NCI-H1930 (cell line): ENCODE measurements at regions not wholly inside any gene's neighbourhood (a gene's known extent, or its start where the extent isn't known, plus 50 kb on each side); places are given as distances from the start of the nearest gene placed in this dataset.
"Not testable (repeated sequence)": the region's sequence is repeated elsewhere in the genome, so short reads cannot be mapped to it uniquely, and the experiment has no call there.

Source experiments
- DNase-seq, 2 experiments: peaks; one replicate each; lab custom pipeline; 2025; lab: John Stamatoyannopoulos, UW

DNA sequence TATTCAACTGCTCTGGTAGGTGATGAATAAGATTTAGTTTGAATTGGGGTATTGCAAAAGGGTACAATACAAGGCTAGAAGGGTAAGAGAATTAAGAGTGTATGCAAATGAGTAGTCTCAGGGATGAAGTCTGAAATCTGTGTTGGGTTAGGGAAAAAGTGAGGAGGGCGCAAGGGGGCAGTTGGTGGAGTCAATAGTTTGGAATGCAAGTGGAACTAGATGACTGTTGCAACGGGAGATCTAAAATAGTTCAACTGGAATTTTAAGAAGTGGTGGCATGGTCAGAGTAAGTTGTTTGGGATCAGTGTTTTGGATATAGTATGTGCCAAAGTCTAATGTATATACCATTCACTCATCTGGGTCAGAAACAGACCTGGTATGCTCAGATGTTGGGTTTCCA, 329.6 kb downstream of the GJA1 start:
- DNase-seq: no peak

- no peak for DNase-seq
Observed at GRCh38 chr6:121767211-121767610, 331.8 kb downstream of the GJA1 start.

- DNase-seq: no peak
Observed at GRCh38 chr6:121770943-121771342, 335.5 kb downstream of the GJA1 start.

- no peak for DNase-seq
Observed at GRCh38 chr6:121771937-121772720, 336.7 kb downstream of the GJA1 start.

- DNase-seq: no peak
Observed at GRCh38 chr6:121776054-121776453, 340.6 kb downstream of the GJA1 start.

- no peak for DNase-seq
Observed at GRCh38 chr6:121780325-121781321, 345.2 kb downstream of the GJA1 start.

DNA sequence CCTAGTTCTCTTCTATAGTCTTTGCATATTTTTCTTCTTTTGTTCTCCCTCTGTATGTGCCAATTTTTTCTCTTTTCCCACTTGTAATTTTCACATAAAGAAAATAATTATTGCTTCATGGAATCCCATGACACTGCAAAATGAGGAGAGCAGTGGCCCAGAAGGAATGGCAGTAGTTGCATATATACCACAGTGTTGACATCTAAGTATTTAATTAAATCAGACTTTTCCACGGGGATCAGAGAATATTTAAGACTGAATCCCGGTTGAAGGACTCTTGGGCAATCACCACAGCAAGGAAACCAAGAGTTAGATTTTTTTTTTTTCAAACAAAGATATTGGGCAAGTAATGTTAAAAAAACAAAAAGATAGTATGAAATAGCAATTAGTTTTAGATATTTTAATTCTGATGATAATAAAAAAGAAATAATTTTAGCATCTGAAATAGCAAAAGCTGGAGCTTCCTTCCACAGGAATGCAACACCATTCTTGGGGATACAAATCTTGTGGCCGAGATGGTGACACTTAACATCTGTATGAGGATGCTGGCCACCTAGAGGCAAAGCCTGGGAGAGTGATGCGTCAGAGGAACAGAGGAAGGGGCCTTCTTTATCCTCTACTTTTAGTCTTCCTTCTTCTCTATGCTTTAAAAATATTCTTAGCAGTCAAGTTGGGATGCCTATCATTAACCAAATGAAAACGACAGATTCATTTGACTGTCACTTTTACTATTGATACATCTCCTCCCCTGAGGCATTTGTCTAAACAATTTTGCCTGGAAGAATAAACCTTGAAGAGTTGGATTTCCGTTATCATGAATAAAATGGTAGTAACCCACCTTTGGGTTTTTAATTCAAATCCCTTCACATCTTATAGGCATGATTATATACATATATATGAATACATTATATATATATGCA, 356.2 kb downstream of the GJA1 start:
- no peak for DNase-seq

GRCh38 chr6:121794630-121795029, 359.2 kb downstream of the GJA1 start:
- DNase-seq: no peak

DNA sequence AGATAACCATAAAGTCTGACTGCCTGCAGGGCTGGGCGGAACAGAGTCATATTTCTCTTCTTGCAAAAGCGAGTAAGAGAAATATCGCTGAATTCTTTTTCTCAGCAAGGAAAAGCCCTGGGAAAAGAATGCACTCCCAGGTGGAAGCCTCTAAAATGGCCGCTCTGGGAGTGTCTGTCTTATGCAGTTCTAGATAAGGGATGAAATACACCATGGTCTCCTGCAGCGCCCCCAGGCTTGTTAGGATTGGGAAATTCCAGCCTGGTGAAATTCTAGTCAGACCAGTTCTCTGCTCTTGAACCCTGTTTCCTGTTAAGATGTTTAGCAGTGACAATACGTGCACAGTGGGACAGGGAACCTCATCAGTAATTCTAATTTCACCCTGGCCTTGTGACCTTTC, 362.2 kb downstream of the GJA1 start:
- not testable (repeated sequence) for DNase-seq

- not testable (repeated sequence) for DNase-seq
Observed at GRCh38 chr6:121798126-121798525, 362.7 kb downstream of the GJA1 start.

GRCh38 chr6:121799574-121799973, 364.1 kb downstream of the GJA1 start:
- DNase-seq: no peak

DNA sequence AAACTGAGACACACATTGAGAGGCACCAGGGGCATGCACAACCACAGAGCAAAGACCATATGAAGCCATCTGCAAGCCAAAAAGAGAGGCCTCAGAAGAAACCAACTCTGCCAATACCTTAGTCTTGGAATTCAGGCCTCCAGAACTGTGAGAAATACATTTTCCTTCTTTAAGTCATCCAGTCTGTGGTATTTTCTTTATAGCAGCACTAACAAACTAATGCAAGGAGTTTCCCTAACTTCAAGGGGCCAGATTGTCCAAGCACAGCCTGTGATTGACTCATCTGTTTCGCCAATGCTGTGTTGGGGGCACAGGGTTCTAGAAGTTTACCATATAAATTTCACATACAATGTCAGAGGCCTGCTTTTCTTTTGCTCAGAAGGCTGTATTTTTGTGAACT, 364.6 kb downstream of the GJA1 start:
- DNase-seq: no peak

GRCh38 chr6:121806116-121806515, 370.7 kb downstream of the GJA1 start:
- no peak for DNase-seq

DNA sequence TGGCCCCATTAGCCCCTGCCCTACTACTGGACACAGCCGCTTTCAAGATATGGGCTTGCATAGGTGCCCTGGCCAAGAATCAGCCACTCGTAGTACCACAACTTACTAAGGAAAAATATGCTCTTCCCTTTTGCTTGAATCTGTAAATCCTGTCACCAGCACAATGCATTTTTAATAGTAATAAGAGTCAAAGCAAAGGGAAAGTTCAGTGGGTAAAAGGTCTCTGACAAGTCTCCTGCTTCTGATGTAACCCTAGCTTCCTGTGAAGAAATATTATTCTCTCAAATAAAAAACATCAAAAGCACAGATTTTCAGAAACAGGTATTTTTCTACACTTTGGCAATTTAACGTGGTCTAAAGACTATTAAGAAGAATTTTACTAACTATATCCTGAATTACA, 373.8 kb downstream of the GJA1 start:
- DNase-seq: no peak

- DNase-seq: no peak
Observed at GRCh38 chr6:121810158-121811032, 374.9 kb downstream of the GJA1 start.

DNA sequence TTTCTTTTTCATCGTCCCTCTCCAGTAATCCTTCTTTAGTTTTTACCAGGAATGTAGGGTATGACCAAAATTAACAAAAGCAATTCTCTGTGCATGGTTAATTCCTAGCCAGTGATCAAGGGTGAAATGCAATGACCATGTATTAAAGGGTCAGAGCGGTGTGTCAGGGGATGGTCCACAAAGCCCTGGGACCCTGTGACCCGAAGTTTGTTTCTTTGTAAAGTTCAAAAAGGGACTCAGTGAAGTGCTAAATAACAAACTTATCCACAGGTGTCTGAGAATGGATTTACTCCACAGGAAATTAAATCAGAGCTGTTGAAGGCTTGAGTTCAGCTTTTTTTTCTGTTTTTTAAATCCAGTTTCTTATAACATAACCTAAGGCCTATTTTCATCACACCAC, 375.7 kb downstream of the GJA1 start:
- DNase-seq: no peak

GRCh38 chr6:121816361-121816760, 380.9 kb downstream of the GJA1 start:
- DNase-seq: no peak

- DNase-seq: no peak
Observed at GRCh38 chr6:121816906-121817540, 381.6 kb downstream of the GJA1 start.

DNA sequence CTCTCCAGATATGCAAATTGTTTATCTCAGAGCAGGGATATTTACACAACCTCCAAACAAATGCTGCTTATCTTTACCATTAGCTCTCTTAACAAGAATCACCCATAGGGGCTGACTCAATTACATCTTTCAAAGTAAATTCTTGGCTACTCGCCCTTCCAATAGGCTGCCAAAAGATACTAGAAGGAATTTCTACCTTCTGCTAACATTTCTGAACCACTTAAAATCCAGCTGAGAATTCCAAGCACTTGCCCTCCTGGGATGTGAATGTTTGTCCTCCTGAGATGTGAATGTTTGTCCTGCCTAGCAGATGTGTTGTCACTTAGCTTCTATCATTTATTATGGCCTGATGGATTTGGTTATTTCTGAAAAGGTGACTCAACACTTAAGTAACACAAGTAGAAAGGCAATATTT, 388.0 kb downstream of the GJA1 start:
- no peak for DNase-seq

- DNase-seq: no peak
Observed at GRCh38 chr6:121826156-121826810, 390.8 kb downstream of the GJA1 start.
